Mesendoderm (in vitro differentiated cells): ENCODE measurements at regions not wholly inside any gene's neighbourhood (a gene's known extent, or its start where the extent isn't known, plus 50 kb on each side); places are given as distances from the start of the nearest gene placed in this dataset.

Experiments used
- DNase-seq: peaks from one replicate; pipeline ENCODE4 v3.0.0; 2013
- H2AK5ac ChIP-seq: 2 replicates; pipeline ENCODE4 v1.6.1; 2013; ENCODE audit warnings: low read length, inconsistent platforms
- H2BK120ac ChIP-seq: 2 replicates; pipeline ENCODE4 v1.6.1; 2013; ENCODE audit warnings: low read depth, mild to moderate bottlenecking, low read length, moderate library complexity, mixed read lengths
- H2BK15ac ChIP-seq: replicated peaks from 2 replicates; pipeline ENCODE4 v1.6.1; 2013; ENCODE audit warnings: low read depth, mild to moderate bottlenecking, moderate library complexity
- H2BK5ac ChIP-seq: 2 replicates; pipeline ENCODE4 v1.6.1; 2013; ENCODE audit warnings: low read length, inconsistent platforms
- H3K18ac ChIP-seq: 2 replicates; pipeline ENCODE4 v1.6.1; 2013; ENCODE audit warnings: mild to moderate bottlenecking, low read length, mixed read lengths
- H3K23ac ChIP-seq: one replicate; pipeline ENCODE4 v1.6.1; 2013; ENCODE audit warnings: low read length
- H3K27ac ChIP-seq: 2 replicates; pipeline ENCODE4 v1.5.1; 2013; ENCODE audit warnings: low read depth, mild to moderate bottlenecking, inconsistent platforms, low read length, moderate library complexity
- H3K27me3 ChIP-seq: 2 replicates; pipeline ENCODE4 v1.6.1; 2013; ENCODE audit warnings: low read length, control low read depth, mild to moderate bottlenecking, inconsistent platforms; ENCODE audit not compliant: insufficient read depth, poor library complexity
- H3K36me3 ChIP-seq: 2 replicates; pipeline ENCODE4 v1.6.1; 2013; ENCODE audit warnings: low read length, inconsistent platforms; ENCODE audit not compliant: control insufficient read depth, insufficient read depth
- H3K4ac ChIP-seq: one replicate; pipeline ENCODE4 v1.6.1; 2013; ENCODE audit warnings: low read depth, mild to moderate bottlenecking, low read length, moderate library complexity
- H3K4me1 ChIP-seq: 2 replicates; pipeline ENCODE4 v1.6.1; 2013; ENCODE audit warnings: low read depth, low read length, inconsistent platforms; ENCODE audit not compliant: control insufficient read depth
- H3K4me2 ChIP-seq: 2 replicates; pipeline ENCODE4 v1.6.1; 2013; ENCODE audit warnings: low read length
- H3K4me3 ChIP-seq: 2 replicates; pipeline ENCODE4 v1.5.1; 2013; ENCODE audit warnings: mild to moderate bottlenecking, low read length
- H3K56ac ChIP-seq: one replicate; pipeline ENCODE4 v1.6.1; 2013; ENCODE audit warnings: low read length
- H3K79me1 ChIP-seq: 2 replicates; pipeline ENCODE4 v1.6.1; 2013; ENCODE audit warnings: low read length, inconsistent platforms
- H3K79me2 ChIP-seq: 2 replicates; pipeline ENCODE4 v1.6.1; 2013; ENCODE audit warnings: mild to moderate bottlenecking, low read length; ENCODE audit not compliant: control insufficient read depth, insufficient read depth
- H3K9ac ChIP-seq: 2 replicates; pipeline ENCODE4 v1.6.1; 2013; ENCODE audit warnings: low read length, inconsistent platforms
- H4K5ac ChIP-seq: one replicate; pipeline ENCODE4 v1.6.1; 2013; ENCODE audit warnings: low read length
- H4K8ac ChIP-seq: one replicate; pipeline ENCODE4 v1.6.1; 2013; ENCODE audit warnings: low read depth, mild to moderate bottlenecking, control low read depth, low read length, moderate library complexity
- WGBS: extraction: QIAGEN DNeasy Blood & Tissue Kit; methylation state at CpG from one replicate; pipeline ENCODE4 v1.1.7; 2013; ENCODE audit warnings: low lambda C conversion rate, missing lambda C conversion rate; ENCODE audit not compliant: insufficient coverage; ENCODE audit errors: extremely low coverage; 5-methylcytosine and 5-hydroxymethylcytosine counted together

GRCh38 chr9:107734256-107735013 is 244.9 kb upstream of the KLF4 start:
- H3K56ac ChIP-seq, result no peak overlapping the region
- H3K4me3 ChIP-seq, result no peak overlapping the region
- no peak overlapping the region for H4K8ac ChIP-seq
- H3K23ac ChIP-seq, result no peak overlapping the region
- H2BK120ac ChIP-seq, result no peak overlapping the region
- no peaks in the 10 kb centered on the region for H3K79me2 ChIP-seq
- H3K27me3 ChIP-seq, result no peaks in the 10 kb centered on the region
- H3K9ac ChIP-seq, result no peak overlapping the region
- no peak overlapping the region for H3K27ac ChIP-seq
- H3K4ac ChIP-seq, result no peak overlapping the region
- no peaks in the 10 kb centered on the region for H3K36me3 ChIP-seq
- no peak overlapping the region for H3K18ac ChIP-seq
- no peak overlapping the region for H3K4me2 ChIP-seq
- H2BK5ac ChIP-seq, result no peak overlapping the region
- H4K5ac ChIP-seq, result no peak overlapping the region
- H3K4me1 ChIP-seq, result no peaks in the 10 kb centered on the region
- WGBS, result no CpG with 5 or more reads among the region's 9 CpGs
- no peak overlapping the region for H2AK5ac ChIP-seq
- no peaks in the 10 kb centered on the region for H3K79me1 ChIP-seq
- no peak for DNase-seq
- no peak overlapping the region for H2BK15ac ChIP-seq

GRCh38 chr9:107733523-107733894 is 243.9 kb upstream of the KLF4 start:
- no peak overlapping the region for H3K9ac ChIP-seq
- no peak overlapping the region for H3K4me2 ChIP-seq
- H2BK15ac ChIP-seq, result no peak overlapping the region
- H3K27me3 ChIP-seq, result no peaks in the 10 kb centered on the region
- no peak overlapping the region for H3K4ac ChIP-seq
- no peak overlapping the region for H4K5ac ChIP-seq
- no peak overlapping the region for H2BK120ac ChIP-seq
- no peak overlapping the region for H4K8ac ChIP-seq
- DNase-seq, result no peak
- no peaks in the 10 kb centered on the region for H3K79me1 ChIP-seq
- WGBS, result no CpG with 5 or more reads among the region's 5 CpGs
- H2BK5ac ChIP-seq, result no peak overlapping the region
- H3K79me2 ChIP-seq, result no peaks in the 10 kb centered on the region
- no peak overlapping the region for H2AK5ac ChIP-seq
- no peaks in the 10 kb centered on the region for H3K36me3 ChIP-seq
- H3K18ac ChIP-seq, result no peak overlapping the region
- no peak overlapping the region for H3K27ac ChIP-seq
- H3K23ac ChIP-seq, result no peak overlapping the region
- H3K56ac ChIP-seq, result no peak overlapping the region
- no peak overlapping the region for H3K4me3 ChIP-seq
- no peaks in the 10 kb centered on the region for H3K4me1 ChIP-seq

GRCh38 chr9:107732781-107733522 is 243.4 kb upstream of the KLF4 start:
- H2BK5ac ChIP-seq, result no peak overlapping the region
- no peak overlapping the region for H2BK15ac ChIP-seq
- no peak overlapping the region for H4K5ac ChIP-seq
- H3K4me2 ChIP-seq, result no peak overlapping the region
- H3K27ac ChIP-seq, result no peak overlapping the region
- DNase-seq, result no peak
- H2AK5ac ChIP-seq, result no peak overlapping the region
- WGBS, result no CpG with 5 or more reads among the region's 8 CpGs
- no peak overlapping the region for H3K56ac ChIP-seq
- no peak overlapping the region for H2BK120ac ChIP-seq
- H3K23ac ChIP-seq, result no peak overlapping the region
- H3K36me3 ChIP-seq, result no peaks in the 10 kb centered on the region
- H3K4me1 ChIP-seq, result no peaks in the 10 kb centered on the region
- H3K4me3 ChIP-seq, result no peak overlapping the region
- H4K8ac ChIP-seq, result no peak overlapping the region
- H3K9ac ChIP-seq, result no peak overlapping the region
- no peak overlapping the region for H3K18ac ChIP-seq
- no peaks in the 10 kb centered on the region for H3K79me1 ChIP-seq
- H3K79me2 ChIP-seq, result no peaks in the 10 kb centered on the region
- no peaks in the 10 kb centered on the region for H3K27me3 ChIP-seq
- no peak overlapping the region for H3K4ac ChIP-seq

GRCh38 chr9:107731115-107731762 is 241.7 kb upstream of the KLF4 start:
- no peak overlapping the region for H4K8ac ChIP-seq
- no peak overlapping the region for H2AK5ac ChIP-seq
- no peak overlapping the region for H2BK5ac ChIP-seq
- no peak overlapping the region for H2BK15ac ChIP-seq
- no peak overlapping the region for H3K23ac ChIP-seq
- H3K79me2 ChIP-seq, result no peaks in the 10 kb centered on the region
- no peak overlapping the region for H3K56ac ChIP-seq
- no peak for DNase-seq
- no peaks in the 10 kb centered on the region for H3K27me3 ChIP-seq
- no peaks in the 10 kb centered on the region for H3K4me1 ChIP-seq
- H3K27ac ChIP-seq, result no peak overlapping the region
- no peak overlapping the region for H4K5ac ChIP-seq
- no peaks in the 10 kb centered on the region for H3K36me3 ChIP-seq
- WGBS, result no CpG with 5 or more reads among the region's 6 CpGs
- no peak overlapping the region for H2BK120ac ChIP-seq
- no peak overlapping the region for H3K4ac ChIP-seq
- H3K4me3 ChIP-seq, result no peak overlapping the region
- no peak overlapping the region for H3K18ac ChIP-seq
- H3K4me2 ChIP-seq, result no peak overlapping the region
- H3K9ac ChIP-seq, result no peak overlapping the region
- no peaks in the 10 kb centered on the region for H3K79me1 ChIP-seq

- H4K8ac ChIP-seq, result no peak overlapping the region
- no peak overlapping the region for H3K18ac ChIP-seq
- H3K56ac ChIP-seq, result no peak overlapping the region
- H3K4me3 ChIP-seq, result no peak overlapping the region
- H2BK15ac ChIP-seq, result no peak overlapping the region
- no peak overlapping the region for H2AK5ac ChIP-seq
- H3K79me2 ChIP-seq, result no peaks in the 10 kb centered on the region
- no peaks in the 10 kb centered on the region for H3K27me3 ChIP-seq
- no peak overlapping the region for H3K27ac ChIP-seq
- H3K4ac ChIP-seq, result no peak overlapping the region
- no peak overlapping the region for H2BK5ac ChIP-seq
- WGBS, result no CpG with 5 or more reads among the region's 1 CpG
- no peaks in the 10 kb centered on the region for H3K36me3 ChIP-seq
- H3K23ac ChIP-seq, result no peak overlapping the region
- no peak overlapping the region for H2BK120ac ChIP-seq
- no peaks in the 10 kb centered on the region for H3K4me1 ChIP-seq
- H3K79me1 ChIP-seq, result no peaks in the 10 kb centered on the region
- H3K9ac ChIP-seq, result no peak overlapping the region
- no peak for DNase-seq
- H4K5ac ChIP-seq, result no peak overlapping the region
- no peak overlapping the region for H3K4me2 ChIP-seq
These were observed 241.1 kb upstream of the KLF4 start for GRCh38 chr9:107730666-107731065.
